ENCODE measurements at regions not wholly inside any gene's neighbourhood (a gene's known extent, or its start where the extent isn't known, plus 50 kb on each side); places are given as distances from the start of the nearest gene placed in this dataset.

GRCh38 chr12:127414636-127415035 lies 852.3 kb upstream of the TMEM132C start:
- Mint-ChIP-seq H3K36me3 (ENCODE audit: low read depth) (peaks cover 65% of the 10 kb centered on the region), H3K27me3 (ENCODE audit: insufficient read depth, low read depth, poor library complexity) (peaks cover 14% of the 10 kb centered on the region), H3K4me3 (no peak overlapping the region), H3K9me3 (peaks cover 99% of the 10 kb centered on the region), H3K27ac (no peak overlapping the region), H3K4me1 (no peaks in the 10 kb centered on the region)
- Histone ChIP-seq H3K4me3 (no peak overlapping the region), H3K27me3 (ENCODE audit: insufficient read depth) (no peaks in the 10 kb centered on the region), H3K79me2 (replicated peaks; ENCODE audit: insufficient read depth) (no peaks in the 10 kb centered on the region), H3K4me2 (no peak overlapping the region), H3K36me3 (ENCODE audit: insufficient read depth) (no peaks in the 10 kb centered on the region; the same call in 1 of the 2 replicates), H3K4me1 (ENCODE audit: insufficient read depth) (peaks cover 7% of the 10 kb centered on the region), H4K20me1 (replicated peaks; ENCODE audit: insufficient read depth) (no peaks in the 10 kb centered on the region), H2AFZ (no peak overlapping the region), H3K9me2 (ENCODE audit: insufficient read depth) (no peaks in the 10 kb centered on the region; the same call in 1 of the 2 replicates), H3K27ac (ENCODE audit: low read depth) (no peak overlapping the region), H3F3A (replicated peaks; ENCODE audit: low read depth) (no peaks in the 10 kb centered on the region)
- DNase-seq (ENCODE audit: low spot score) = no peak
- ATAC-seq = no peak
- TF ChIP-seq CREB1 (CRISPR knock-in tag; IDR thresholded peaks at IDR 0.05; ENCODE audit: low read depth) = no peak
- TF ChIP-seq ETS1 (IDR thresholded peaks at IDR 0.05) = no peak
- no peak for TF ChIP-seq EZH2phosphoT487 (IDR thresholded peaks at IDR 0.05; ENCODE audit: unreplicated experiment)
- no peak for TF ChIP-seq REST (IDR thresholded peaks at IDR 0.05; ENCODE audit: unreplicated experiment)
- no peak for TF ChIP-seq ZNF462 (CRISPR knock-in tag; IDR thresholded peaks at IDR 0.05)
- TF ChIP-seq STAT1 (IDR thresholded peaks at IDR 0.05; ENCODE audit: unreplicated experiment) = no peak
- no peak for TF ChIP-seq POLR2AphosphoS5 (IDR thresholded peaks at IDR 0.05; ENCODE audit: low read depth)
- TF ChIP-seq NANOG (IDR thresholded peaks at IDR 0.05; ENCODE audit: borderline replicate concordance) = no peak
